Head of caudate nucleus (tissue), 42 donors: ENCODE measurements at regions not wholly inside any gene's neighbourhood (a gene's known extent, or its start where the extent isn't known, plus 50 kb on each side); places are given as distances from the start of the nearest gene placed in this dataset.
"Not testable (repeated sequence)": the region's sequence is repeated elsewhere in the genome, so short reads cannot be mapped to it uniquely, and the experiment has no call there.

ENCODE experiments used
- DNase-seq, 42 donors: peaks; one replicate each; pipeline versions ENCODE4 v3.0.0 to v3.0.0-alpha.2; 2020 to 2021; ENCODE audit warnings: mixed read lengths in 7 of 42
- intact Hi-C: fragments of 100-400 bp; cut with DNase I; formaldehyde crosslinking; loops from one replicate; pipeline ENCODE4 v1.15.0; 2022

- no peak for DNase-seq
These were observed 205.3 kb downstream of the NAP1L3 start for GRCh38 chrX:93468075-93468474.

GRCh38 chrX:93466383-93466782 lies 207.0 kb downstream of the NAP1L3 start:
- no peak for DNase-seq
- intact Hi-C loops = no loop called here

More at GRCh38 chrX:93468075-93468474, 205.3 kb downstream of the NAP1L3 start:
- intact Hi-C loops = no loop called here

- no peak for DNase-seq
- intact Hi-C loops = no loop called here
These were observed 212.3 kb downstream of the NAP1L3 start for GRCh38 chrX:93461060-93461459.

- intact Hi-C loops = no loop called here
- DNase-seq = no peak
These were observed 218.9 kb downstream of the NAP1L3 start for GRCh38 chrX:93454509-93454908.

- intact Hi-C loops, DNase-seq: not testable (repeated sequence)
These were observed 238.7 kb downstream of the NAP1L3 start for GRCh38 chrX:93434721-93435120.

GRCh38 chrX:93428497-93428896 lies 244.9 kb downstream of the NAP1L3 start:
- intact Hi-C loops = no loop called here
- DNase-seq = no peak

GRCh38 chrX:93422693-93423092 lies 250.7 kb downstream of the NAP1L3 start:
- DNase-seq = peak in 17 of 42 donors; percentile 0 to 51 (median 21)
- intact Hi-C loops = no loop called here

GRCh38 chrX:93420525-93421082 lies 252.8 kb downstream of the NAP1L3 start:
- DNase-seq = no peak
- intact Hi-C loops = no loop called here

- intact Hi-C loops = no loop called here
- DNase-seq = no peak
These were observed 253.3 kb downstream of the NAP1L3 start for GRCh38 chrX:93420090-93420489.

GRCh38 chrX:93419642-93420041 lies 253.7 kb downstream of the NAP1L3 start:
- intact Hi-C loops = no loop called here
- DNase-seq = no peak

GRCh38 chrX:93404121-93404520 lies 269.3 kb downstream of the NAP1L3 start:
- no peak for DNase-seq
- intact Hi-C loops = no loop called here

- no peak for DNase-seq
- intact Hi-C loops = no loop called here
These were observed 318.7 kb downstream of the NAP1L3 start for GRCh38 chrX:93354651-93355050.

- intact Hi-C loops = no loop called here
- no peak for DNase-seq
These were observed 327.1 kb downstream of the NAP1L3 start for GRCh38 chrX:93346309-93346708.

- DNase-seq, intact Hi-C loops: not testable (repeated sequence)
These were observed 329.1 kb downstream of the NAP1L3 start for GRCh38 chrX:93344287-93344686.

- DNase-seq = no peak
These were observed 341.0 kb downstream of the NAP1L3 start for GRCh38 chrX:93332329-93332728.

GRCh38 chrX:93322110-93322509 lies 351.3 kb downstream of the NAP1L3 start:
- DNase-seq = no peak
- intact Hi-C loops = no loop called here

More at GRCh38 chrX:93332329-93332728, 341.0 kb downstream of the NAP1L3 start:
- intact Hi-C loops = no loop called here

GRCh38 chrX:93319609-93320008 lies 353.8 kb downstream of the NAP1L3 start:
- intact Hi-C loops = no loop called here
- DNase-seq = no peak
